ENCODE measurements at regions not wholly inside any gene's neighbourhood (a gene's known extent, or its start where the extent isn't known, plus 50 kb on each side); places are given as distances from the start of the nearest gene placed in this dataset.

GRCh38 chr14:101708853-101709532, 52.5 kb upstream of the PPP2R5C start:
- DNase-seq (ENCODE audit: low spot score) = no peak
- TF ChIP-seq, protein P1, sequence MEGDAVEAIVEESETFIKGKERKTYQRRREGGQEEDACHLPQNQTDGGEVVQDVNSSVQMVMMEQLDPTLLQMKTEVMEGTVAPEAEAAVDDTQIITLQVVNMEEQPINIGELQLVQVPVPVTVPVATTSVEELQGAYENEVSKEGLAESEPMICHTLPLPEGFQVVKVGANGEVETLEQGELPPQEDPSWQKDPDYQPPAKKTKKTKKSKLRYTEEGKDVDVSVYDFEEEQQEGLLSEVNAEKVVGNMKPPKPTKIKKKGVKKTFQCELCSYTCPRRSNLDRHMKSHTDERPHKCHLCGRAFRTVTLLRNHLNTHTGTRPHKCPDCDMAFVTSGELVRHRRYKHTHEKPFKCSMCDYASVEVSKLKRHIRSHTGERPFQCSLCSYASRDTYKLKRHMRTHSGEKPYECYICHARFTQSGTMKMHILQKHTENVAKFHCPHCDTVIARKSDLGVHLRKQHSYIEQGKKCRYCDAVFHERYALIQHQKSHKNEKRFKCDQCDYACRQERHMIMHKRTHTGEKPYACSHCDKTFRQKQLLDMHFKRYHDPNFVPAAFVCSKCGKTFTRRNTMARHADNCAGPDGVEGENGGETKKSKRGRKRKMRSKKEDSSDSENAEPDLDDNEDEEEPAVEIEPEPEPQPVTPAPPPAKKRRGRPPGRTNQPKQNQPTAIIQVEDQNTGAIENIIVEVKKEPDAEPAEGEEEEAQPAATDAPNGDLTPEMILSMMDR (IDR thresholded peaks at IDR 0.05; ENCODE audit: extremely low read depth, missing control alignments) = no peak

- DNase-seq (ENCODE audit: low spot score) = no peak
- TF ChIP-seq, protein P1 (IDR thresholded peaks at IDR 0.05; ENCODE audit: extremely low read depth, missing control alignments) = no peak
These were observed 52.0 kb upstream of the PPP2R5C start for GRCh38 chr14:101709533-101709881.

DNA sequence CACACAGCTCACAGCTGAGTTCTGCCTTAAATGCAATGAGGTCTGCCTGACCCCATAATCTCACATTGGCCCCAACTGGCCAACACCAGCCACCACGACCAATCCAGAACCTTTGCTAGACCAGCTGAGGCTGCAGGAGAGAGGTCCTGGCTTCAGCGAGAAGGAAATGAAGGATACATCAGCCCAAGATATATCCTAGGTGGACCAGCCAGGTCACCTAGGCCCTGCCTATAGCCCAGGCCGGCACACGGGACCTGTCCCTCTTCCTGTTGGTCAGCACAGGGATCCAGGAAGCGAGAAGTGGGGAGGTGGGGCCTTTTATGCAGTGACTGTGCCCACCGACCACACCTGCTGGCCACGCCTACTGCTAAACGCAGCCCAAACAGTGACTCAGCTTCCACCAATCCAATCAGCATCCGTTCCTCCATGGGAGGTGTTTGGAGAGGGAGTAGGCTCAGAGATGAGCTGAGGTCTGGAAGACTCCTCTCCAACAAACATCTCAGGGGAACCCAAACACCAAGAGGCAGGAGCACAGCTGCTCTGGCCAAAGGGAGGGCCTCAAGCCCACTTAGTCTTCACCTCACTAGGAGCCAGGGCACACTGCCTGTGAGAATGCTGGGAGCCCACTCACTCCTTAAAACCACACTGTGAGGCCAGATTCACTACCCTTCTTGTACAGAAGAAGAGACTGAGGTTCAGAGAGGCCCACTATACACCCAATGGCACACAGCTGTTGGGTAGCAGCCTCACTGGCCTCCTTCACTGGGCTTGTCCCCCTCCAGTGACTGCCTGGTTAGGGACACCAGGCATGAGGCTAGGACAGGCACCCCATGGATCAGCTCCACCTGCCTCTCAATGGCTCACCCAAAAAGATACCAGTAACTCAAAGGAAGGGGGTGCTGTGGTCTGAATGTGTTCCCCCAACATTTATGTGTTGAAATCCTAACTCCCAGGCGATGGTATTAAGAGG, 51.3 kb upstream of the PPP2R5C start:
- TF ChIP-seq, protein P1 (IDR thresholded peaks at IDR 0.05; ENCODE audit: extremely low read depth, missing control alignments) = no peak
- no peak for DNase-seq (ENCODE audit: low spot score)

- DNase-seq (ENCODE audit: low spot score) = no peak
- TF ChIP-seq, protein P1 (IDR thresholded peaks at IDR 0.05; ENCODE audit: extremely low read depth, missing control alignments) = no peak
These were observed 50.3 kb upstream of the PPP2R5C start for GRCh38 chr14:101711041-101711856.
